ENCODE measurements at regions not wholly inside any gene's neighbourhood (a gene's known extent, or its start where the extent isn't known, plus 50 kb on each side); places are given as distances from the start of the nearest gene placed in this dataset.

- no peak for DNase-seq
These were observed 68.8 kb upstream of the ARHGAP24 start for GRCh38 chr4:85406185-85406584.

DNA sequence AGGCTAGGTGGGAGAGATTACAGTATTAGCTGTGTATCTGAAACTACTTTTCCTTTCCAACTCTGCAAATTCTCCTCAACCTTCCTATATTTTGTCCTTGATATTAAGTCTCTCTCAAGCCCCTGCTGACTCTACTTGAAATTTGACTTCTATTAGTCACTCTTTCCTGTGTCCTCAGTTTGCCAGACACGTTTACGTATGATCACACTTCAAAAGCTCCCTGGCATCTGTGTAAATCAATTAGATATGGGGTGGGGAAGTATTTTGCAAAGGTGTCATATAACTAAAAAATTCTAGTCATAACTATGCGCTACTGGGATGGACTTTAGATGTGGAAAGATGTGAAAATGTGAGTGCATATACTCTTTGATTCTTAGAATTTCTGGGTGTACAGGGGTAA is 67.4 kb upstream of the ARHGAP24 start:
- no peak for DNase-seq

DNA sequence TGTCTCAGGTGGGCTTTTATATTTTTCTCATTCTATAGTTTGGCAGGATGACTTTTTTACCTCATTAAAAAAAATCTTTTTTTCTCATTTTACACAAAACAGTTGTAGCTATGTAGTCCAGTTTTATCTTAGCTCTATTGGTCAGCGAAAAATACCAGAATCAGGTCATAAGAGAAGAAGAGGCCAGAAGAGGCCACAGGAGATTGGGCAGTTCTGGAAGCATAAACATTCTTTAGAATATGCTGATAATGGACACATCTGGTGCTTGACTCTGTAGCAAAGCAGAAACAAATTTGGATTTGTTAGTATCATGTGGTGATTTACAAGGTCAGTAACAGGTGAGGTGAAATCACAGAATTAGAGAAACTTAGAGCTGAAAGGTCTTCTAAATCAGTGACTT is 66.6 kb upstream of the ARHGAP24 start:
- no peak for DNase-seq

GRCh38 chr4:85409251-85409650 is 65.7 kb upstream of the ARHGAP24 start:
- DNase-seq, result no peak

DNA sequence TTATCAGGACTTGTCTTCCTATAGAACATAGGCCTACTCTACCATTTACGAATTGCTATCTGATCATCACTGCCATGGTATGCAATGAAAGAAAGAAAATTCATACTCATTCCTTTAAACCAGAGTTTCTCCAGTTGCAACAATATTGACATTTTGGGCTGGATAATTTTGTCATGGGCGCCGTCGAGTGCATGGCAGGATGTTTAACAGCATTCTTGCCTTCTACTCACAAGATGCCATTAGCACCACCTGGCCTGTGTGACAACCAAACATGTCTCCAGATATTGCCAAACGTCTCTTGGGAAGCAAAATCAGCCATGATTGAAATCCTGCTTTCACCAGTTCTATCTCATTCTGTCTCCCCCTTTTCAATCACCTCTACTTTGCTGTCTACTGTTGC is 63.6 kb upstream of the ARHGAP24 start:
- no peak for DNase-seq

GRCh38 chr4:85414972-85415371 is 60.0 kb upstream of the ARHGAP24 start:
- DNase-seq, result no peak

DNA sequence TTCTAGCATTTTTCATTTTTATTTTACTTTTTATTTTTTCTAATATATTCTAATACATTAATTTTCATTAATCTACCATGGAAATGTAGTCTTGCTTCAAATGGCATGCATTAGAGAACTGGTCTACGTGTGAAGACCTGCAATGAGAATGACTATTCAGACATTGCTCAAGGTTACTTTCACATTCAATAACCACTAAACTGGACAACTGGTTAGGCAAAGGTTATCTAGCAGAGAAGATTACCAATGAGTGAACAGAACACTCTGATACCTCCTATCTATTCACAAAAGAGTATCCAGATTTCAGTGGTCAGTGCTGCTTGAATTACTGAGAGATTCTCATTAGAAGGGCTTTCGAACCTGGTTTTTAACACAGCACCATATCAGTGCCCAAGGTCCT is 58.9 kb upstream of the ARHGAP24 start:
- DNase-seq, result no peak

DNA sequence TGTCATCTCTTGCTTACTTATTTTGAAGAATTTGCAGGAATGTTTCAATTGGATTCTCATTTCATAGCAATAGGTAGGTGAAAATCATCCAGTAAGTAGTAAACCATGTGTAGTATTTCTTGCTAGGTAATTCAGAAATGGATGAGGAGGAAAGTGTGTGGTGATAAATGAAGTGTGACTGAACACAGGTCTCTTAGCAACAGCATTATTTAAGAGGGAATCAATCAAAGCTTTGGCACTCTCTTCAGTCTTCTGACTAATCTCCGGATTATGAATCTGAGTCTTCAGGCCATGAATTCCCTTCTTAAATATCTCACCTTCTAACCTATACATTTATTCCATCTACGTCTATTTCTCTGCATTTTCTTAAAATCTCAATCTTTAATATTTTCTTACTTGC is 55.8 kb upstream of the ARHGAP24 start:
- DNase-seq, result no peak

GRCh38 chr4:85420831-85421230 is 54.1 kb upstream of the ARHGAP24 start:
- no peak for DNase-seq

GRCh38 chr4:85423431-85423830 is 51.5 kb upstream of the ARHGAP24 start:
- no peak for DNase-seq

All from amniotic stem cell (primary cell).